ENCODE measurements at regions not wholly inside any gene's neighbourhood (a gene's known extent, or its start where the extent isn't known, plus 50 kb on each side); places are given as distances from the start of the nearest gene placed in this dataset.

DNA sequence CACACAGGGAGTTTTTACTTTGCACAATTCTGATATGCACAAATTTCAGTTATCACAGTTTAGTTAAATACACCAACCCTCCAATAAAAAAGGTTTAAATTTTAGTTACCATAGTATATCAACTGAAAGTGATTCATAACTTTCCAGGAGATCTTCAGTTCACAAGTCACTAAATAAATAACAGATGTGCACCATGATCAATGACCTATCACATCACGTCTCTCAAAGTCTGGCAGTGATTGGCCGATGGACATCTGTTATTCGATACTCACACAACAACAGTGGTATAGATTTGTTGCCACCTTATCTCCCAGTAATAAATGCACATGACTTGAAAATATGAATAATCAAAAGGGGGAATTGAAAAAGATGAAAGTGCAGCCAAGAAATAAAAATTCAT lies 66.8 kb upstream of the PTCHD4 start:
- no peaks in the 10 kb centered on the region for H3K4me1 ChIP-seq
- ATAC-seq, result no peak
- no peaks in the 10 kb centered on the region for H3K27me3 ChIP-seq
- intact Hi-C loops (cut with DNase I), result no loop called here
- TF ChIP-seq, protein P1, sequence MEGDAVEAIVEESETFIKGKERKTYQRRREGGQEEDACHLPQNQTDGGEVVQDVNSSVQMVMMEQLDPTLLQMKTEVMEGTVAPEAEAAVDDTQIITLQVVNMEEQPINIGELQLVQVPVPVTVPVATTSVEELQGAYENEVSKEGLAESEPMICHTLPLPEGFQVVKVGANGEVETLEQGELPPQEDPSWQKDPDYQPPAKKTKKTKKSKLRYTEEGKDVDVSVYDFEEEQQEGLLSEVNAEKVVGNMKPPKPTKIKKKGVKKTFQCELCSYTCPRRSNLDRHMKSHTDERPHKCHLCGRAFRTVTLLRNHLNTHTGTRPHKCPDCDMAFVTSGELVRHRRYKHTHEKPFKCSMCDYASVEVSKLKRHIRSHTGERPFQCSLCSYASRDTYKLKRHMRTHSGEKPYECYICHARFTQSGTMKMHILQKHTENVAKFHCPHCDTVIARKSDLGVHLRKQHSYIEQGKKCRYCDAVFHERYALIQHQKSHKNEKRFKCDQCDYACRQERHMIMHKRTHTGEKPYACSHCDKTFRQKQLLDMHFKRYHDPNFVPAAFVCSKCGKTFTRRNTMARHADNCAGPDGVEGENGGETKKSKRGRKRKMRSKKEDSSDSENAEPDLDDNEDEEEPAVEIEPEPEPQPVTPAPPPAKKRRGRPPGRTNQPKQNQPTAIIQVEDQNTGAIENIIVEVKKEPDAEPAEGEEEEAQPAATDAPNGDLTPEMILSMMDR (IDR thresholded peaks at IDR 0.05), result no peak
- no peak for TF ChIP-seq POLR2A (IDR thresholded peaks at IDR 0.05)
- WGBS, 4 donors, result 91 to 93% (median 92%) methylated on average over 3 of the region's 3 CpGs
- DNase-seq, result no peak
- H3K36me3 ChIP-seq, result no peaks in the 10 kb centered on the region
- no peak overlapping the region for H3K27ac ChIP-seq
- H3K4me3 ChIP-seq, result no peak overlapping the region
- no peaks in the 10 kb centered on the region for H3K9me3 ChIP-seq

DNA sequence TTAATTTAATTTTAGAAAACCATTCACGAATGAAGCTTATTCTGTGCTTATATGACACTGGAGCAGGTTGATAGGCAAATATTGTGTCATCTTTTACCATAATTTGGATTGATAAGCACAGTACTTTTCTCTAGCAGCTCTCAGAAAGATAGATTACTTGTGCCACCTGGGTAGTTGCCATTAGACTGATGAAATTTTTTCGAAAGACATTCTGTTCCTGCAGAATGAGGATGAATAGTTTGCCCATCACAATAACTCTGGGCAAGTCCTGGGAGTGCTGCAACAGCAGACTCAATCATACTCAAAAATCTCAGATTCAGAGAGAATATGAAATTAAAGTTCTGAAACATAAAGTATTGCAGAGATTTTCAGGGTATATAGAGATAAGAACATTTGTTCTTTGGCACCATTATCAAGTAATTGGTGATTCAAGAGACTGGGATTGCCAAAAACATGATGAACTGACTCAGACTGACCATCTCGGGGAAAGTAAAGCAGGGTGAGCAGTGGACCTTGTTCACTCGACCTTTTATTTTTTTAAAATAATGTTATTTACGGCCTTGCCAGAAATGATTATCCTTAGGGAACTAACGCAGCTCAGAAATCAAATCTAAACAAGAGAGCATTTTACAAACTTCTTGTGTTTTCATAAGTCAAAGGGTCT lies 65.8 kb upstream of the PTCHD4 start:
- no peaks in the 10 kb centered on the region for H3K4me1 ChIP-seq
- no peaks in the 10 kb centered on the region for H3K9me3 ChIP-seq
- TF ChIP-seq POLR2A (IDR thresholded peaks at IDR 0.05), result no peak
- TF ChIP-seq, protein P1 (IDR thresholded peaks at IDR 0.05), result no peak
- intact Hi-C loops (cut with DNase I), result no loop called here
- H3K36me3 ChIP-seq, result no peaks in the 10 kb centered on the region
- ATAC-seq (no peak), DNase-seq (no peak)
- no peak overlapping the region for H3K4me3 ChIP-seq
- no peak overlapping the region for H3K27ac ChIP-seq
- WGBS, 4 donors, result 70 to 76% (median 73%) methylated on average over 6 of the region's 6 CpGs
- H3K27me3 ChIP-seq, result no peaks in the 10 kb centered on the region

DNA sequence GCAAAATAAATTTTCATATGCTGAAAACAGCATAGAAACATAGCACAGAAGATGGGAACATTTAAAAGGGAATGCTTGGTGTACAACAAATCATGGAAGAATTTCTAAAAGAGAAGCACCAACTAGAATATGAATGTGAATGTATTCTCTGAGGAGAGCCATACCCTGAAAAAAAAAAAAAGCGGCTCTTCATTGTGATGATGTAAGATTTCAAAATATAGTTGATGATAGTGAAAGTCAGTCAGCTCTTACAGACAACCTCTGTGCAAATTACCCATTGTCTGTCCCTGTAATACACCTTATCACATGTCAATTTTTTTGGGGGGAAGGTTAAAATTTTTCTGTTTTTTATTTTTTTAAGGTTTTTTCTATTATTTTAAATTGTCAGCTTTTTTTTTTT lies 58.6 kb upstream of the PTCHD4 start:
- DNase-seq, result no peak
- intact Hi-C loops (cut with DNase I), result no loop called here
- Histone ChIP-seq H3K9me3 (no peaks in the 10 kb centered on the region), H3K27me3 (no peaks in the 10 kb centered on the region), H3K4me3 (no peak overlapping the region), H3K27ac (no peak overlapping the region), H3K4me1 (no peaks in the 10 kb centered on the region), H3K36me3 (no peaks in the 10 kb centered on the region)
- 60 to 79% (median 76%) methylated on average over 1 of the region's 1 CpG for WGBS, 4 donors
- no peak for ATAC-seq
- TF ChIP-seq POLR2A (IDR thresholded peaks at IDR 0.05), result no peak
- TF ChIP-seq, protein P1 (IDR thresholded peaks at IDR 0.05), result no peak
